ENCODE measurements at regions not wholly inside any gene's neighbourhood (a gene's known extent, or its start where the extent isn't known, plus 50 kb on each side); places are given as distances from the start of the nearest gene placed in this dataset.

- TF ChIP-seq CTCF (IDR thresholded peaks at IDR 0.05; ENCODE audit: low read depth, low read length) = no peak
- DNase-seq (ENCODE audit: low read depth in 2 of 2) = no peak
- no peak overlapping the region for H3K4me3 ChIP-seq (replicated peaks in 1 of 2; ENCODE audit: low read depth in 2 of 2, low read length in 2 of 2)
Measured at GRCh38 chr2:130264501-130264900, 66.3 kb upstream of the TUBA3E start.

- no peak overlapping the region for H3K4me3 ChIP-seq (replicated peaks in 1 of 2; ENCODE audit: low read depth in 2 of 2, low read length in 2 of 2)
- TF ChIP-seq CTCF (IDR thresholded peaks at IDR 0.05; ENCODE audit: low read depth, low read length) = no peak
- DNase-seq (ENCODE audit: low read depth in 2 of 2) = no peak
Measured at GRCh38 chr2:130264046-130264445, 65.8 kb upstream of the TUBA3E start.

GRCh38 chr2:130263606-130264005, 65.4 kb upstream of the TUBA3E start:
- no peak overlapping the region for H3K4me3 ChIP-seq (replicated peaks in 1 of 2; ENCODE audit: low read depth in 2 of 2, low read length in 2 of 2)
- DNase-seq (ENCODE audit: low read depth in 2 of 2) = no peak
- no peak for TF ChIP-seq CTCF (IDR thresholded peaks at IDR 0.05; ENCODE audit: low read depth, low read length)

GRCh38 chr2:130261970-130262760, 63.9 kb upstream of the TUBA3E start:
- peak; percentile 14 to 27 for DNase-seq (ENCODE audit: low read depth in 2 of 2)
- no peak overlapping the region for H3K4me3 ChIP-seq (replicated peaks in 1 of 2; ENCODE audit: low read depth in 2 of 2, low read length in 2 of 2)
- TF ChIP-seq CTCF (IDR thresholded peaks at IDR 0.05; ENCODE audit: low read depth, low read length) = no peak

- no peak for DNase-seq (ENCODE audit: low read depth in 2 of 2)
- TF ChIP-seq CTCF (IDR thresholded peaks at IDR 0.05; ENCODE audit: low read depth, low read length) = no peak
- no peak overlapping the region for H3K4me3 ChIP-seq (replicated peaks in 1 of 2; ENCODE audit: low read depth in 2 of 2, low read length in 2 of 2)
Measured at GRCh38 chr2:130261099-130261498, 62.9 kb upstream of the TUBA3E start.

- H3K4me3 ChIP-seq (replicated peaks in 1 of 2; ENCODE audit: low read depth in 2 of 2, low read length in 2 of 2) = no peak overlapping the region
- no peak for TF ChIP-seq CTCF (IDR thresholded peaks at IDR 0.05; ENCODE audit: low read depth, low read length)
- no peak for DNase-seq (ENCODE audit: low read depth in 2 of 2)
Measured at GRCh38 chr2:130259594-130259993, 61.4 kb upstream of the TUBA3E start.

GRCh38 chr2:130258356-130258755, 60.1 kb upstream of the TUBA3E start:
- H3K4me3 ChIP-seq (replicated peaks in 1 of 2; ENCODE audit: low read depth in 2 of 2, low read length in 2 of 2) = no peak overlapping the region
- no peak for TF ChIP-seq CTCF (IDR thresholded peaks at IDR 0.05; ENCODE audit: low read depth, low read length)
- DNase-seq (ENCODE audit: low read depth in 2 of 2) = no peak
